ENCODE measurements at regions not wholly inside any gene's neighbourhood (a gene's known extent, or its start where the extent isn't known, plus 50 kb on each side); places are given as distances from the start of the nearest gene placed in this dataset.
A peak's percentile ranks its signal among the peaks of the same experiment; 100 is the strongest.

DNA sequence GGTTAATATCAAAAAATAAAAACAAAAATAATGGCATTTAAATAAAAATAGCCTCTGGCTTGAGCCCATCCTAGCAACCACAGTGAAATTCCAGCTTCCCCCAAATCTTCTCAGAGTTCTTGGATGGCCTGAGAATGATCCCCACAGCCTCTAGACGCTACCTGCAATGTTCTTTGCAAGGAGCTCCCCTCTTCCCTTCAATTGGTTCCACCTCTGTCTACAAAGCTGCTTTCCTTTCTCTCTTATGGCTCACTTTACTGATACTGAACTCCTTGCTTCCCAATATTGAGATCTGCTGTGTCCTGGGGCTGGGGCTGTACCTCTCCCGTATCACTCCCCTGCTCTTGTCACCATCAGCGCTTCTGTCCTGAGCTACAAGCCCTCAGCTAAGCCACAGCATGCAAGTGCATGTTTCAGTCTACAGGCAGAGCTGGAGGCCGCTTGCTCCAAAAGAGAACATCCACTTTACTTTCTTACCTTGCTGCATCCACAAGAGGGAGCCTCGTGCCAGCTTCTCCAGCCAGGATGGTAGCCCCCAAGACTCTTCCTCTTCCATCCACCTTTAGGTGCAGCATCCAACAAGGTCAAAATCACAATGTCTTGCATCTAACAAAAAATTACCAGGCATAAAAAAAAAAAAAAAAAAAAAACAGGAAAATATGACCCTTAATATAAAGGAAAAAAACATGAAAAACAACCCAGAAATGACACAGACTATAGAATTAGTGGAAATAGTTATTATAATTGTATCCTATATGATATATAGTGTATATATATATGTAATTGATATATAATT lies 57.4 kb upstream of the PRSS3 start:
- TF ChIP-seq CTCF (CRISPR knock-in tag; IDR thresholded peaks at IDR 0.05) (peak; percentile 85), ZNF710 (CRISPR knock-in tag; IDR thresholded peaks at IDR 0.05; ENCODE audit: borderline replicate concordance) (no peak), POLR2A (IDR thresholded peaks at IDR 0.05; ENCODE audit: insufficient read depth in 1 of 2, low read depth in 2 of 2, low read length in 2 of 2) (no peak), SP2 (CRISPR knock-in tag; IDR thresholded peaks at IDR 0.05) (no peak), NR2F1 (CRISPR knock-in tag; IDR thresholded peaks at IDR 0.05) (no peak), JUND (CRISPR knock-in tag; IDR thresholded peaks at IDR 0.05) (no peak), MEIS2 (CRISPR knock-in tag; IDR thresholded peaks at IDR 0.05) (no peak), ZNF556 (CRISPR knock-in tag; IDR thresholded peaks at IDR 0.05; ENCODE audit: borderline replicate concordance) (no peak)

All from HepG2 (cell line).